NCI-H2196 (cell line): ENCODE measurements at regions not wholly inside any gene's neighbourhood (a gene's known extent, or its start where the extent isn't known, plus 50 kb on each side); places are given as distances from the start of the nearest gene placed in this dataset.
A peak's percentile ranks its signal among the peaks of the same experiment; 100 is the strongest.
"Not testable (repeated sequence)": the region's sequence is repeated elsewhere in the genome, so short reads cannot be mapped to it uniquely, and the experiment has no call there.

Experiments
- DNase-seq: peaks from one replicate; lab custom pipeline; 2025; ENCODE audit not compliant: unreplicated experiment; lab: John Stamatoyannopoulos, UW

- DNase-seq: no peak
Measured at GRCh38 chr14:82647088-82647810, 1113.6 kb upstream of the SEL1L start.

GRCh38 chr14:82655770-82656169, 1122.1 kb upstream of the SEL1L start:
- DNase-seq: no peak

- DNase-seq: no peak
Measured at GRCh38 chr14:82657186-82657675, 1123.6 kb upstream of the SEL1L start.

GRCh38 chr14:82661258-82661657, 1127.6 kb upstream of the SEL1L start:
- no peak for DNase-seq

GRCh38 chr14:82667006-82667405, 1133.4 kb upstream of the SEL1L start:
- DNase-seq: no peak

- DNase-seq: no peak
Measured at GRCh38 chr14:82667501-82667900, 1133.8 kb upstream of the SEL1L start.

GRCh38 chr14:82676403-82676802, 1142.8 kb upstream of the SEL1L start:
- no peak for DNase-seq

GRCh38 chr14:82689948-82690347, 1156.3 kb upstream of the SEL1L start:
- DNase-seq: no peak

GRCh38 chr14:82691191-82691590, 1157.5 kb upstream of the SEL1L start:
- not testable (repeated sequence) for DNase-seq

- DNase-seq: no peak
Measured at GRCh38 chr14:82694820-82695219, 1161.2 kb upstream of the SEL1L start.

- no peak for DNase-seq
Measured at GRCh38 chr14:82704218-82704617, 1170.6 kb upstream of the SEL1L start.

GRCh38 chr14:82710267-82710841, 1176.7 kb upstream of the SEL1L start:
- peak; percentile 18 for DNase-seq

- DNase-seq: no peak
Measured at GRCh38 chr14:82719617-82720016, 1186.0 kb upstream of the SEL1L start.

GRCh38 chr14:82720431-82720830, 1186.8 kb upstream of the SEL1L start:
- no peak for DNase-seq

- DNase-seq: no peak
Measured at GRCh38 chr14:82720946-82721345, 1187.3 kb upstream of the SEL1L start.

- DNase-seq: no peak
Measured at GRCh38 chr14:82724316-82724715, 1190.7 kb upstream of the SEL1L start.

- no peak for DNase-seq
Measured at GRCh38 chr14:82725213-82725612, 1191.6 kb upstream of the SEL1L start.

- no peak for DNase-seq
Measured at GRCh38 chr14:82731526-82731925, 1197.9 kb upstream of the SEL1L start.

- no peak for DNase-seq
Measured at GRCh38 chr14:82740547-82740946, 1206.9 kb upstream of the SEL1L start.

GRCh38 chr14:82755476-82755875, 1221.8 kb upstream of the SEL1L start:
- DNase-seq: no peak

- DNase-seq: no peak
Measured at GRCh38 chr14:82755923-82756322, 1222.3 kb upstream of the SEL1L start.

- no peak for DNase-seq
Measured at GRCh38 chr14:82757776-82758175, 1224.1 kb upstream of the SEL1L start.

GRCh38 chr14:82759656-82760055, 1226.0 kb upstream of the SEL1L start:
- DNase-seq: no peak
